ENCODE measurements at regions not wholly inside any gene's neighbourhood (a gene's known extent, or its start where the extent isn't known, plus 50 kb on each side); places are given as distances from the start of the nearest gene placed in this dataset.

DNA sequence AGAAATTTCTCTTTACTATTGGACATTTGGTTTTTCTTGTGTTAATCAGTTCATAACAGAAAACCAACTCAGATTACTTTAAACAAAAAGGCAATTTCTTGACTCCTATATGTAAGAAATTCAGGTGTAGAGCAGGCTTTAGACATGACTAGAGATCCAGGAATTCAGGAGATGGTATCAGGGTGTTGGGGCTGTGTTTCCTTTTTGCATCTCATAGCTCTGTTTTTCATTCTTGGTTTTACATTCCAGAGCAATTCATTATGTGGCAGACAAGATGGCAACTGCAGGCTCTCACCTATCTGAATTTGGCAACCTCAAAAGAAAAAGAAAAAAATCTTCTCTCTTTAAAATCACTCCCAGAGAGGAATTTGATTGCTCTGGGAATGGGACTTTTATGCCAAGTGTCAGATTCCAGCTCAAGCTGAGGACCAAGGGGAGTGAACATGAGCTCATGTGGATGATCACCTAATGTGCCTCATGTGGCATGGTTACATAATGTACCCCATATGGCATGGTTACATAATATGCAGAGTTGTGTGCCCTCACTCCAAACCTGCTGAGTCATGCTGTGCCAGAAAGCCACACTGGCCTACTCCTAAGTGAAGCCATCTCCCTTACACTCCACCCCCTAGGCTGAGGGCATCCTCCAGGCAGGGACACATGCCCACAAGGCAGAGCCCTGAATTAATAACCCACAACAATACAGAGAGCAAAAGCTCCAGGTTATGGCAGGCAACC lies 282.7 kb downstream of the MBD2 start:
- no peaks in the 10 kb centered on the region for H3K9me3 Mint-ChIP-seq (ENCODE audit: low read depth)

DNA sequence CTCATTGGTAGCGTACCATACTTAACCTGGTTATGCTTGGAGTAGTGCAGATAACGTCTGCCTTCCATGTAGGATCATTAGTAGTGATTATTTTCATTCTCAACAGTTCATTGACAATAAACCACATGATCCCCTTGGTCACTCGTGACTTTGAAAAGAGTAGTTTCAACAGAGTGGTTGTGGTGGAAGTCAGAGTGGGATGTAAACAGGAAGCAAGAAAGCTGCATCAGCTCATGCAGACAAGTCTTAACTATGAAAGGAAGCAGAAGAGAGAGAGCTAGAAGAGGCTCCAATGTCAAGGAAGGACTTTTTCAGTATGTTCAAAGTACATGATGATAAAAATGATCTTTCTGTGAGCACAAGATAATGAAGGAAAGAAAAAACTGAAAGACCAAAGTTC lies 287.4 kb downstream of the MBD2 start:
- Mint-ChIP-seq H3K4me1 (peaks cover 5% of the 10 kb centered on the region), H3K27ac (no peak overlapping the region), H3K9me3 (ENCODE audit: low read depth) (no peaks in the 10 kb centered on the region), H3K4me3 (no peak overlapping the region), H3K36me3 (no peaks in the 10 kb centered on the region), H3K27me3 (no peaks in the 10 kb centered on the region)
- DNase-seq (no peak), ATAC-seq (no peak)
- CTCF ChIA-PET: no interaction called here

More for the DNA sequence above, 282.7 kb downstream of the MBD2 start:
- Mint-ChIP-seq H3K27ac (no peak overlapping the region), H3K27me3 (no peaks in the 10 kb centered on the region), H3K4me1 (peaks cover 5% of the 10 kb centered on the region), H3K4me3 (no peak overlapping the region), H3K36me3 (no peaks in the 10 kb centered on the region)
- CTCF ChIA-PET: interaction anchor here (1.5 kb wide), 1 partner anchor 12 kb away, joined by 4 read pairs; no protein-coding TSS in a partner anchor
- ATAC-seq (no peak), DNase-seq (no peak)

DNA sequence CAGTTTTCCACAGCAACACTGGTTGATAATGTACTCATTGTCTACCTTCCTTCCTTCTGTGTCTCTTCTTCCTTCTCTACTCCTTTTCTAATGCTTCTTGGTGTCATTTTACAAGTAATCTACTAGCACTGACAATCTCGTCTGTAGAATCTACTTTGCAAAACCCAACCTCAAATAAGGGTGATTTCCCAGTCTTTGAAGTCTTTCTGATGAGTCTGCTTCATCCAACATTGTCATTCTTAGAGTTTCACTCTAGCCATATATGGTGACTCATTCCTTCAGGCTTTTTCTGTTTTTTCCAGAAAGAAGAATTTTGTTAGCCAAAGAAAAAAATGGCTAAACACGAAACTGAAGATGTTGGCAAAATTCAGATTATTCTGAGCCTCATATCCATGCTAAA lies 288.7 kb downstream of the MBD2 start:
- ATAC-seq (no peak), DNase-seq (no peak)
- H3K27me3 Mint-ChIP-seq: no peaks in the 10 kb centered on the region
- CTCF ChIA-PET: no interaction called here
- H3K4me3 Mint-ChIP-seq: no peak overlapping the region
- H3K9me3 Mint-ChIP-seq (ENCODE audit: low read depth): no peaks in the 10 kb centered on the region
- peaks cover 5% of the 10 kb centered on the region for H3K4me1 Mint-ChIP-seq
- H3K36me3 Mint-ChIP-seq: no peaks in the 10 kb centered on the region
- no peak overlapping the region for H3K27ac Mint-ChIP-seq

DNA sequence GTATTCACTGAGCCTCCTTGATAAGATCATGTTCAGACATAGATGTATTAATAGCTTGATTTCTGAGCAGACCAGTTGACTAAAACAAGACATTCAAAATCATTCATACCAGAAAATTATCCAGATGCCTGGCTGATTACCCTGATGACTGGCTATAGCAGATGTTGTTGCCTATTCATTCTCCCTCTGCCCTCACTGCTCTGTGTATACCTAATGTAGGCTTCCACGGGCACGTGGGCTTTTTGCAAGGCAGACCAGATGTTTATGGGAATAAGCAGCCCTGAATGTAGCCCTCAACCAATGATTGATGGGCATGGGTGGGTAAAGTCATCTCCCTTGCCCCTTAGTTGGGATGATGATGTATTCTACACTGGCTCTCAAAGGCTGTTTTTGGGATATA lies 289.1 kb downstream of the MBD2 start:
- CTCF ChIA-PET: no interaction called here
- Mint-ChIP-seq H3K4me1 (peaks cover 5% of the 10 kb centered on the region), H3K27ac (no peak overlapping the region), H3K4me3 (no peak overlapping the region), H3K27me3 (no peaks in the 10 kb centered on the region), H3K36me3 (no peaks in the 10 kb centered on the region), H3K9me3 (ENCODE audit: low read depth) (no peaks in the 10 kb centered on the region)
- DNase-seq: no peak
- no peak for ATAC-seq

DNA sequence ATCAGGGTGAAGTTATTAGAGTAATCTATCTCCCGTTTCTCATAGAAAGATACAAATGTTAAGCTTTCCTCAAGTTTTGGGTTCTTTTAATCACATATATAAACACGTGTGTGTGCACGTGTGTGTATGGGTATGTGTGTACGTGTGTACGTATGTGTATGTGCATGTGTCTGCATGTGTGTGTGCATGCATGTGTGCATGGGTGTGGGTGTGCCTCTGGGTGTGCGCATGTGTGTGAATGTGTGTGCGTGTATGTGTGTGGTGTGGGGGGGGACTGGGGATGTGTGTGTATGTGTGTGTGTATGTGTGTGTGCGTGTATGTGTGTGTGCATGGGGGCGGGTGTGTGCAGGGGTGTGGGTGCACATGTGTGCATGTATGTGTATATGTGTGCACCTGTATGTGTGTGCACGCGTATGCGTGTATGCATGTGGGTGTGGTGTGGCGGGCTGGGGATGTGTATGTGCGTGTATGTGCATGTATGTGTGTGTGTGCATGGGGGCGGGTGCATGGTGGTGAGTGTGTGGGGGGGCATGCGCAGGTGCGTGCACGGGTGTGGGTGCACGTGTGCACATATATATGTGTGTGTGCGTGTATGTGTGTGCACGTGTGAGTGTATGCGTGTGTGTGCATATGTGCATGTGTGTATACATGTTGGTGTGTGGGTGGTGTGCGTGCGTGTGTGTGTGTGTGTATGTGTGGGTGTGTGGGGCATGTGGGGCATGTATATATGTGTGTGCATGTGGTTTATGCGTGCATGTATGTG lies 304.0 kb downstream of the MBD2 start:
- CTCF ChIA-PET: no interaction called here
- no peaks in the 10 kb centered on the region for H3K4me1 Mint-ChIP-seq
- H3K9me3 Mint-ChIP-seq (ENCODE audit: low read depth): peaks cover 10% of the 10 kb centered on the region
- H3K27me3 Mint-ChIP-seq: no peaks in the 10 kb centered on the region
- H3K36me3 Mint-ChIP-seq: no peaks in the 10 kb centered on the region
- no peak overlapping the region for H3K27ac Mint-ChIP-seq
- H3K4me3 Mint-ChIP-seq: no peak overlapping the region
- ATAC-seq (no peak), DNase-seq (no peak)

DNA sequence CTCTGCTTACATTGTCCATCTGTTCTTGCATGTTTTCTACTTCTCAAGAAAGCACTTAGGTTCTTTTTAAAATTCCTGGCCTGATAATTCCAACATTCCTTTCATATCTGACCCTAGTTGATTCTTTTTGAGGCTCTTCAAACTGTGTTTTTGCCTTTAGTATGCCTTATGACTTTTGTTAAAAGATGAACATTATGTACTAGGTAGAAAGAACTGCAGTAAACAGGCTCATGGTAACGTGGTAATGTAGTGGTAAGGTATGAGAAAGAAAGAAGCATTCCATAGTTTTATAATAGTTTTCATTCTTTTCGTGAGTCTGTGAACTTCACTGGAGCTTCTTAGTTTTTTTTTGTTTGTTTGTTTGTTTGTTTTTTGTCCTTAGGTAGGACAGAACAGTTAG lies 306.4 kb downstream of the MBD2 start:
- Mint-ChIP-seq H3K27me3 (no peaks in the 10 kb centered on the region), H3K36me3 (no peaks in the 10 kb centered on the region), H3K4me3 (no peak overlapping the region), H3K4me1 (no peaks in the 10 kb centered on the region), H3K9me3 (ENCODE audit: low read depth) (peaks cover 10% of the 10 kb centered on the region), H3K27ac (no peak overlapping the region)
- CTCF ChIA-PET: no interaction called here
- DNase-seq (no peak), ATAC-seq (no peak)

DNA sequence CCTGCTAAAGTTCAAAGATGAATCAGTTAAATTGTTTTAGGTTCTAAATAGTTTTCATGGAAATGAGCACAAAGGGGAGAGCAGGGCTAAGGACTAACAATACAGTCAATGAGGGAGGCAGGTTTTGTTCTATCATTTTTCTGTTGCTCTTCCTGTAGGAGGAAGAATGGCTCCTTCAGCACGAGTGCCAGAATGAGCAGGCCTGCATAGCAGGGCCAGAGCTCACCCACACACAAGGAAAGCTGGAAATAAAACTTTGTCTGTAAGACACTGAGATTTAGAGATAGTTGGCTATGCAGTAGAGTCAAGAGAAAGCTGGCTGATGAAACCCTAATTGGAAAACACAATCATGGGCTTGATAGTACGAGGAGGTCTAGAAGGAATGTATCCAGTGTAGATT lies 313.3 kb downstream of the MBD2 start:
- H3K9me3 Mint-ChIP-seq (ENCODE audit: low read depth): no peaks in the 10 kb centered on the region
- ATAC-seq (no peak), DNase-seq (no peak)
- H3K4me3 Mint-ChIP-seq: no peak overlapping the region
- no peak overlapping the region for H3K27ac Mint-ChIP-seq
- H3K4me1 Mint-ChIP-seq: no peaks in the 10 kb centered on the region
- H3K27me3 Mint-ChIP-seq: no peaks in the 10 kb centered on the region
- H3K36me3 Mint-ChIP-seq: no peaks in the 10 kb centered on the region
- CTCF ChIA-PET: no interaction called here

DNA sequence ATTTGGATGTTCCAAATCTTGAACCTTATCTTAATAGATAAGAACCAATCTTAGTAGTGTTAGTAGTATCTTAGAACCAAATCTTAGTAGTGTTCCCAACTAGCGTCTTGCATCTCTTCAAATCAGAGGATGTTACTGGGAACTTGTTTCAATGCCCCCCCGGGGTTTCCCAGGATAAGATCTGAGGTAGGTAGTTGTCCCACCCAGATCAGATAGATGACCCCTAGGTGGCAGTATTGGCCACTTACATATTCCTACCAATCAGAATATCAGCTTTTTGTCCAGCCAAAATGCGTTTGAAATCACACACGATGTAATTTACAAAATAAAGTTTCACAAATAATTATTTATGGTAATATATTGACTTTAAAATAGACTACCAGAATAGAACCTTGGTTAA lies 314.8 kb downstream of the MBD2 start:
- Mint-ChIP-seq H3K27me3 (no peaks in the 10 kb centered on the region), H3K36me3 (no peaks in the 10 kb centered on the region), H3K9me3 (ENCODE audit: low read depth) (peaks cover 1% of the 10 kb centered on the region), H3K4me1 (no peaks in the 10 kb centered on the region), H3K27ac (no peak overlapping the region), H3K4me3 (no peak overlapping the region)
- DNase-seq (no peak), ATAC-seq (no peak)
- CTCF ChIA-PET: no interaction called here

DNA sequence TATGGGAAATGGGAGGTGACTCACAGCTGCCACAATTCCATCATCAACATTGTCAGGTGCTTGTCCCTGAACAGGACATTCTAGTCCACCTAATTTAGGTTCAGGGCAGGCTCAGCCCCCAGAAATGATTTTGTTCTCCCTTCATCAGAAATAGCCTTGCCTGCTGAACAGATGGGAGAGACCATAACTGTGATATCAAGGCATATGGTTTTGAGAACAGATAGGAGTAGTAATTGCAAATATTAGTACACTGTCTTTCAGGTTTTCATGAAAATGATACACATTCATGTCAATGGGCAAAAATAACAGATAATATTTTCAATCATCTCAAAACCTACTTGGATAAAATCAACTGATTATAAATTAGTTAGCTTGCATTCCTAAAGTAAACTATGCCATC lies 316.5 kb downstream of the MBD2 start:
- H3K27ac Mint-ChIP-seq: no peak overlapping the region
- no peaks in the 10 kb centered on the region for H3K4me1 Mint-ChIP-seq
- CTCF ChIA-PET: no interaction called here
- ATAC-seq (no peak), DNase-seq (no peak)
- H3K36me3 Mint-ChIP-seq: no peaks in the 10 kb centered on the region
- H3K4me3 Mint-ChIP-seq: no peak overlapping the region
- no peaks in the 10 kb centered on the region for H3K27me3 Mint-ChIP-seq
- H3K9me3 Mint-ChIP-seq (ENCODE audit: low read depth): peaks cover 2% of the 10 kb centered on the region

DNA sequence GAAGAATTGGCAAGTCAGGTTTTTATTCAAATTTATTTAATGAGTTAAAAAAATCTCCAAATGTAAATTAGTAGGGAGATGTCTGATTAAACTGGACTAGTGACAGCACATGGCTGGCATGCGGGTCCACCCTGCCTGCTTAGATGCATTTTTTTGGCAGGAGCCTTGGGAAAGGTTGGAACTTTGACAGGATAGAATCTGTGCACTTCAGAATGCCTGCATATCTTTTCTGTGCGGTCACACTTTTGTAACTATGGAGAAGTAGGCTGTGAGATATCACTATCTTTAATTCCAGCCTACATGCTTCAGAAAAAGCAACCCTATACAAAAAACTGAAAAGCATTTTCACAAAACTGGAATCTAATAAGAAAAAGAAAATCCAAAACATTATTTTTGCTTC lies 317.8 kb downstream of the MBD2 start:
- CTCF ChIA-PET: no interaction called here
- no peak for ATAC-seq

DNA sequence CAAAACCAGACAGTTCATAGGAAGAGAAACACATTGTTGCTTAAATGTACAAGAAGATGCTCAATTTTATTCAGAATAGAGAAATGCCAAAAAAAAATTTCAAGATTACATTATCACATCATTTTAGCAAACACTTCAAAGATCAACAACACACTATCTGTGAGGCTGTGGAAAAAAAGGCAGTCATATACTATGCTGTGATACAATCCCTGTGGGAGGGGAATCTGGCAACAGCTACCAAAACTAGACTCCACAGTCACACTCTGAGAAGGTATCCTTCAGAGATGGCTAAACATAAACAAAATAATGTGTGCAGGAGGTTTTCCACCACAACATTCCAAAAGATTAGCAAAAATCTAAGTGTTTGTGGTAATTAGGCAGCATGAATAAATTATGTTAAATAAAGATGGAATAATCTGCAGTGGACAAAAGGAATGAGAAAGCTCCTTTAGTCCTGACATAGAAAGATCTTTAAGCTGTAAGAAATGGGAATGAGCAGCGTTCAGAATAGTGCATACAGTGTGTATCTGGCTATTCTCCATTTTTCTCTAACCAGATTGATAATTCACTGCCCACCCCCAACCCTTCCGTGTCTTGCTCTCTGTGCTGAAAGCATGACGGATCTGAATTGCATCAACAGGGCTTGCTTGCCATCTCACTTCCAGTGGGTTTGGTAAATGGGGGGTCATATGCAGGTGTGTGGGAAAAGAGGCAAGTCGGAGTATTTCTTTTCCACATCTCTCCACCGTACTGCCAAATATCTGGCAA lies 329.6 kb downstream of the MBD2 start:
- CTCF ChIA-PET: no interaction called here
- Mint-ChIP-seq H3K27ac (no peak overlapping the region), H3K27me3 (no peaks in the 10 kb centered on the region), H3K9me3 (ENCODE audit: low read depth) (peaks cover 3% of the 10 kb centered on the region), H3K4me1 (no peaks in the 10 kb centered on the region), H3K36me3 (no peaks in the 10 kb centered on the region), H3K4me3 (no peak overlapping the region)
- ATAC-seq (no peak), DNase-seq (no peak)

More for the DNA sequence above, 317.8 kb downstream of the MBD2 start:
- Mint-ChIP-seq H3K36me3 (no peaks in the 10 kb centered on the region), H3K9me3 (ENCODE audit: low read depth) (peaks cover 2% of the 10 kb centered on the region), H3K27ac (no peak overlapping the region), H3K4me1 (no peaks in the 10 kb centered on the region), H3K4me3 (no peak overlapping the region), H3K27me3 (no peaks in the 10 kb centered on the region)
- no peak for DNase-seq

DNA sequence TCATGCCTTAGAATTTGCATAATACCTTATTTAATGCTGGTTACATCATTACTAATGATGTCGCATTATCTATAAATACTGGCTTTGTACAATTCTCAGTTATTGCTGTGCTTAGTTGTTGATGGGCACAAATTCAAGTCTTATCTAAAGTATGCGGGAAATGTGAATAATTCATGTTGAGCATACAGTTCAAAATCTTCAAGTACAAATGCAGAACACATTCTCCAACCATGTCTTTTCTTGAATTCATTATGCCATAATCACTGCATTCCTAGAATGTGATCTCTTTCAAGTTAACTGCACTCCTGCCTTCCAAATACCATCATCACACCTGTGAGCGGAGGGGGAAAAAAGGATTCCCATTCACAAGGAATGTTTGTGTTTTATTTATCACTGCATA lies 337.0 kb downstream of the MBD2 start:
- Mint-ChIP-seq H3K4me1 (no peaks in the 10 kb centered on the region), H3K27me3 (no peaks in the 10 kb centered on the region), H3K27ac (no peak overlapping the region), H3K9me3 (ENCODE audit: low read depth) (no peaks in the 10 kb centered on the region), H3K4me3 (no peak overlapping the region), H3K36me3 (no peaks in the 10 kb centered on the region)
- CTCF ChIA-PET: interaction anchor here (0.8 kb wide), 1 partner anchor 14 kb away, joined by 3 read pairs; no protein-coding TSS in a partner anchor
- no peak for ATAC-seq
- DNase-seq: no peak

DNA sequence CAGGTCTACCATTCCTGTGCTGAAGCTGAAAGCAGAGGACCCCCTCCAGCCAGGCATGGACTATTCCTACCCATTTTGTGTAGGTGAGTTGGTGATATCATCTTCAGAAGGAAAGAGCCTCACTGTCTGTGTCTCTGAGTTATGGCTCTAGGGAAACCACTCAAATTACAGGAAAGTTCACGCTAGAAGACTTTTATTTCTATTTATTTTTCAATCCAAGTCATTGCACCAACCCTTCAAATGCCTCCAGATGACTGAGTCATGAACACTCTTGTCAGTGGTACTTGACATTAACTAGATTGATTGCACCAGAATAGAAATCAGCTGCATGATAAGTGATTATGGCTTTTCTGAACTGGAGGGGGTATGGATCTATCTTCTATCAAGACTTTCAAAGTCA lies 338.4 kb downstream of the MBD2 start:
- ATAC-seq (no peak), DNase-seq (no peak)
- Mint-ChIP-seq H3K27ac (no peak overlapping the region), H3K27me3 (no peaks in the 10 kb centered on the region), H3K4me1 (no peaks in the 10 kb centered on the region), H3K4me3 (no peak overlapping the region), H3K36me3 (no peaks in the 10 kb centered on the region), H3K9me3 (ENCODE audit: low read depth) (no peaks in the 10 kb centered on the region)
- CTCF ChIA-PET: no interaction called here

DNA sequence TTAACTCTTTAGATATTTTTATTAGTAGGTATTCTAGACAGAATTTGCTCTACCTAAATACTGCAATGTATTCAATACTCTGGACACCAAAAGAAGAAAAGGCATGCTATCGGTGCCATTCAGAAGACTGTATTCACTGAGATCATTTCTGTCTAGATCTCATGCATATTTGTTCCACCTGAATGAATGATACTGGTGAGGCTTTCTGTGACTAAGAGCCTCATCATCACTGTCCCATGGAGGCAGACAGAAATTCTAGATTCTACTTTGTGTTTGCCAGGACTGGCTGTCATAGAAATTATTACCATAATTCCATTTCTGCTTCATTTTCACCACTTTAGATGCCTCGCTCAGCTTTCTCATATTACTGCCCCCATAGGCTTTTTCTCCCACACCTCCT lies 340.7 kb downstream of the MBD2 start:
- no peak for ATAC-seq
- DNase-seq: no peak
- no peaks in the 10 kb centered on the region for H3K36me3 Mint-ChIP-seq
- H3K27ac Mint-ChIP-seq: no peak overlapping the region
- H3K9me3 Mint-ChIP-seq (ENCODE audit: low read depth): no peaks in the 10 kb centered on the region
- CTCF ChIA-PET: no interaction called here
- no peaks in the 10 kb centered on the region for H3K4me1 Mint-ChIP-seq
- no peaks in the 10 kb centered on the region for H3K27me3 Mint-ChIP-seq
- no peak overlapping the region for H3K4me3 Mint-ChIP-seq
